ENCODE measurements at regions not wholly inside any gene's neighbourhood (a gene's known extent, or its start where the extent isn't known, plus 50 kb on each side); places are given as distances from the start of the nearest gene placed in this dataset.

DNA sequence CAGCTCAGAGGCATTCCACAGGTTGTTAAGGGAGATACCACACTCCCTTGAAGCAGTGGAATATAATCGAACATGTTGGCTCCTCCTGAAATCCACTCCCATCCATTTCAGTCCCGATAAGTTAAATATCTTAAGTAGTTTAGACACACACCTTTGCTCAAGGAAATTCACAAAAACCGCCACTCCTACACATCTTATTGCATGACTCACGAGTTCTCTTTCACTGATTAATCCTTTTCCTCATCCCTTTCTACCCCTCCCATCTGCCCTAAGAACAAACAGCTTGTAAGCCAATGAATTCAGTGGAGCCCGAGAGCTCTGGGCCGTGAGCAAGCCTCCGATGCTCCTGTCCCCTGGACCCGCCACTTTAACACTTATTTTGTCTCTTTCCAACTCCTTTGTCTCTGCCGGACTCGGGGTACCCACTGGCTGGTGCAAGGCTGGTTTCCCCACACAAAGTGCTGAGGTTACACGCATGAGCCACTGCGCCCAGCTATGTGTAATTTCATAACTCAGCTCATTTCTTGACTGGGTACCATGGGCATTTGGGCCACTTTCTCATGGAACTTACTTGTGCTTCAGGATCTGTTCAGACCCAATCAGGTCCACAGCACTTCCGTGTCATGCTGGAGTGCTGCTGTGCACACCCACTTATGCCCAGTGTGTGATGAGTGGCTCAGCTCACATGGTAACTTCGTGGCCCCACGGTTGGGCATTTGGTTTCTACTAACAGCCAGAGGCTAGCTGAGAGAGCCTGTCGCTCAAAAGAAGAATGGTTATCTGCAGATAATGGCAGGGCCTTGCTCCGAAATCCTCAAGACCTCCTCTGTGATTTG, 171.8 kb upstream of the ALG10B start:
- Histone ChIP-seq H3K4me3 (ENCODE audit: low read length in 2 of 2) (no peak overlapping the region), H3K4me1 (ENCODE audit: control insufficient read depth in 1 of 2, insufficient read depth in 2 of 2, low read length in 2 of 2) (no peaks in the 10 kb centered on the region), H3K9me3 (ENCODE audit: control insufficient read depth, low read length) (no peaks in the 10 kb centered on the region), H3K36me3 (ENCODE audit: control insufficient read depth in 1 of 2, insufficient read depth in 2 of 2, low read length in 1 of 2) (no peaks in the 10 kb centered on the region), H3K27ac (ENCODE audit: low read depth in 1 of 2, low read length in 2 of 2) (no peak overlapping the region), H3K27me3 (ENCODE audit: control insufficient read depth in 1 of 2, insufficient read depth in 2 of 2, low read length in 1 of 2) (no peaks in the 10 kb centered on the region)
- intact Hi-C loops (cut with DNase I) = no loop called here
- DNase-seq = no peak
- no peak for ATAC-seq (ENCODE audit: low FRiP score)
- 75 to 78% methylated on average over 17 of the region's 17 CpGs for WGBS, 2 donors

DNA sequence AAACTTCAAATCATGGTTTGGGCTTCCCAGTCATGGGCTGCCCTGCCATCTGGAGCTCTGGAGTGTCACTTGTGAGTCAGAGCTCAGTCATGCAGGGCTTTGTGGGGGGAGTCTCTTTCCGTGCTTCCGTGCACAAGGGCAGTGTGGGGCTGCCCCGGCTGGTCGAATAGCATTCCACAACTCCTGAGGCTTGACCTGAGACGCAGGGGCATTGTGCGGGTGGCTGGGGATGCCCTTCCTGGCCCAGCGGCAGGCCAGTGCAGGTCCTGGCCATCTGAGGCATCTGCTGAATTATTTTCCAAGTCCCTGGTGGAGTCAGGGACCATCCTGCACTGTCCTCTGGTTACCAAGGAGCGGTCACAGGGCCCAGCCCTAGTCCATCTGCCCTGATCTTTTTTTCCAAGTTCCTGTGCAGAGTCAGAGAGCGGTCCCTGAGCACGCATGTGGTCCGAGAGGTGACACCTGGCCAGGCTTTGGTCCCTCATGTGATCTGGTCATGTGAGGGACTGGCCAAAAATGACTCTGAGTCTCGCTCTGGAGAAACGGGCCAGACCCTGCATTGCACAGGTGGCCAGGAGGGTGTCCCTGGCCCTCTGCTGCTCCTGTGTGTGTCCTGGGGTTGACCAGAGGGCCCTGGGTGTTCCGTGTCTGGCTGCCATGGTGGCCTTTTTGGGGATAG, 167.0 kb upstream of the ALG10B start:
- no peak for DNase-seq
- Histone ChIP-seq H3K36me3 (ENCODE audit: control insufficient read depth in 1 of 2, insufficient read depth in 2 of 2, low read length in 1 of 2) (no peaks in the 10 kb centered on the region), H3K9me3 (ENCODE audit: control insufficient read depth, low read length) (no peaks in the 10 kb centered on the region), H3K27ac (ENCODE audit: low read depth in 1 of 2, low read length in 2 of 2) (no peak overlapping the region), H3K4me3 (ENCODE audit: low read length in 2 of 2) (no peak overlapping the region), H3K27me3 (ENCODE audit: control insufficient read depth in 1 of 2, insufficient read depth in 2 of 2, low read length in 1 of 2) (no peaks in the 10 kb centered on the region), H3K4me1 (ENCODE audit: control insufficient read depth in 1 of 2, insufficient read depth in 2 of 2, low read length in 2 of 2) (no peaks in the 10 kb centered on the region)
- no peak for ATAC-seq (ENCODE audit: low FRiP score)
- intact Hi-C loops (cut with DNase I) = no loop called here
- WGBS, 2 donors = 85 to 89% methylated on average over 14 of the region's 14 CpGs

DNA sequence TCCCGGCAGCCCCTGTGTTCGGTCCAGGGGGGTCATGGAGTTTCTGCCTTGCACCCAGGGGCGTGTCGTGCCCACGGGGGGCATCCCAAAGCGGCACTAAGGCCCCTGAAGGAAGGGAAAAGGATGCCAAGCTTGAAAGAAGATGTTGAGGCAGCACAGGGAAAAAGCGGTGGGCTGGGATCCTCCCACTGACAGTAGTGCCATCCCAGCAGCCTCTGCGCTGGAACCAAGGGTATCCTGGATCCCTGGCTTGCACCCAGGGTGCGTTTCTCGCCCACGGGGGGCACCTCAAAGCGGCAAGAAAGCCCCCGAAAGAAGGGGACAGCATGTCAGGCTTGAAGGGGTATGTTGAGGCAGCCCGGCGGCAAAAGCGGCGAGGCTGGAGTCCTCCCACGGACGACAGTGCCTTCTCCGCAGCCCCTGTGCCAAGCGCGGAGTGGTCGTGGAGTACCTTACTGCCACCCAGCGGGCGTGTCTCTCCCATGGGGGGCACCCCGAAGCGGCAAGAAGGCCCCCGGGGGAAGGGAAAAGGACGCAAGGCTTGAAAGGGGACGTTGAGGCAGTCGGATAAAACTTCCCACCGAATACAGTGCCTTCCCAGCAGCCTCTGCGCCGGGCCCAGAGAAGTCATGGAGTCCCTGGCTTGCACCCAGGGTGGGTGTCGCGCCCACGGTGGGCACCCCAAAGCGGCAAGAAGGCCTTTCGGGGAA, 164.4 kb upstream of the ALG10B start:
- no peaks in the 10 kb centered on the region for H3K9me3 ChIP-seq (ENCODE audit: control insufficient read depth, low read length)
- intact Hi-C loops (cut with DNase I) = no loop called here
- 83 to 84% methylated on average over 38 to 39 of the region's 39 CpGs for WGBS, 2 donors
- no peaks in the 10 kb centered on the region for H3K27me3 ChIP-seq (ENCODE audit: control insufficient read depth in 1 of 2, insufficient read depth in 2 of 2, low read length in 1 of 2)
- H3K27ac ChIP-seq (ENCODE audit: low read depth in 1 of 2, low read length in 2 of 2) = no peak overlapping the region
- no peaks in the 10 kb centered on the region for H3K36me3 ChIP-seq (ENCODE audit: control insufficient read depth in 1 of 2, insufficient read depth in 2 of 2, low read length in 1 of 2)
- no peak for DNase-seq
- H3K4me1 ChIP-seq (ENCODE audit: control insufficient read depth in 1 of 2, insufficient read depth in 2 of 2, low read length in 2 of 2) = no peaks in the 10 kb centered on the region
- no peak overlapping the region for H3K4me3 ChIP-seq (ENCODE audit: low read length in 2 of 2)
- no peak for ATAC-seq (ENCODE audit: low FRiP score)

GRCh38 chr12:38152816-38153736, 163.5 kb upstream of the ALG10B start:
- DNase-seq (peak in 1 of 2 donors; percentile 74), ATAC-seq (ENCODE audit: low FRiP score) (no peak)
- Histone ChIP-seq H3K27ac (ENCODE audit: low read depth in 1 of 2, low read length in 2 of 2) (no peak overlapping the region), H3K36me3 (ENCODE audit: control insufficient read depth in 1 of 2, insufficient read depth in 2 of 2, low read length in 1 of 2) (no peaks in the 10 kb centered on the region), H3K4me3 (ENCODE audit: low read length in 2 of 2) (no peak overlapping the region), H3K9me3 (ENCODE audit: control insufficient read depth, low read length) (no peaks in the 10 kb centered on the region), H3K4me1 (ENCODE audit: control insufficient read depth in 1 of 2, insufficient read depth in 2 of 2, low read length in 2 of 2) (no peaks in the 10 kb centered on the region), H3K27me3 (ENCODE audit: control insufficient read depth in 1 of 2, insufficient read depth in 2 of 2, low read length in 1 of 2) (no peaks in the 10 kb centered on the region)
- intact Hi-C loops (cut with DNase I) = no loop called here
- WGBS, 2 donors = 84 to 86% methylated on average over 53 of the region's 53 CpGs

- ATAC-seq (ENCODE audit: low FRiP score) (no peak), DNase-seq (no peak)
- intact Hi-C loops (cut with DNase I) = no loop called here
- Histone ChIP-seq H3K9me3 (ENCODE audit: control insufficient read depth, low read length) (no peaks in the 10 kb centered on the region), H3K36me3 (ENCODE audit: control insufficient read depth in 1 of 2, insufficient read depth in 2 of 2, low read length in 1 of 2) (no peaks in the 10 kb centered on the region), H3K4me3 (ENCODE audit: low read length in 2 of 2) (no peak overlapping the region), H3K4me1 (ENCODE audit: control insufficient read depth in 1 of 2, insufficient read depth in 2 of 2, low read length in 2 of 2) (no peaks in the 10 kb centered on the region), H3K27ac (ENCODE audit: low read depth in 1 of 2, low read length in 2 of 2) (no peak overlapping the region), H3K27me3 (ENCODE audit: control insufficient read depth in 1 of 2, insufficient read depth in 2 of 2, low read length in 1 of 2) (no peaks in the 10 kb centered on the region)
- WGBS, 2 donors = 81 to 86% methylated on average over 19 of the region's 19 CpGs
Observed at GRCh38 chr12:38153737-38154061, 162.9 kb upstream of the ALG10B start.

- ATAC-seq (ENCODE audit: low FRiP score) = no peak
- H3K4me3 ChIP-seq (ENCODE audit: low read length in 2 of 2) = no peak overlapping the region
- no peak overlapping the region for H3K27ac ChIP-seq (ENCODE audit: low read depth in 1 of 2, low read length in 2 of 2)
- no peaks in the 10 kb centered on the region for H3K9me3 ChIP-seq (ENCODE audit: control insufficient read depth, low read length)
- intact Hi-C loops (cut with DNase I) = no loop called here
- no peaks in the 10 kb centered on the region for H3K27me3 ChIP-seq (ENCODE audit: control insufficient read depth in 1 of 2, insufficient read depth in 2 of 2, low read length in 1 of 2)
- DNase-seq = no peak
- no peaks in the 10 kb centered on the region for H3K4me1 ChIP-seq (ENCODE audit: control insufficient read depth in 1 of 2, insufficient read depth in 2 of 2, low read length in 2 of 2)
- H3K36me3 ChIP-seq (ENCODE audit: control insufficient read depth in 1 of 2, insufficient read depth in 2 of 2, low read length in 1 of 2) = no peaks in the 10 kb centered on the region
- 85 to 87% methylated on average over 39 of the region's 39 CpGs for WGBS, 2 donors
Observed at GRCh38 chr12:38154096-38155019, 162.2 kb upstream of the ALG10B start.

DNA sequence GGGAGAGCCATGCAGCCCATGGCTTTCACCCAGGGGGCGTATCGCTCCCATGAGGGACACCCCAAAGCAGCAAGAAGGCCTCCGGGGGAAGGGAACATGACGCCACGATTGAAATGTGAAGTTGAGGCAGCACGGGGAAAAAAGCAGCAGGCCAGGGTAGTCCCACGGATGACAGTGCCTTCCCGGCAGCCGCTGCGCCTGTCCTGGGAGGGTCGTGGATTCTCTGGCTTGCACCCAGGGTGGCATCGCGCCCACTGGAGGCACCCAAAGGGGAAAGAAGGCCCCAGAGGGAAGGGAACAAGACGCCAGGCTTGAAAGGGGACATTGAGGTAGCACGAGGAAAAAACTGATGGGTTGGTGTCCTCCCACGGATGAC, 161.6 kb upstream of the ALG10B start:
- Histone ChIP-seq H3K27me3 (ENCODE audit: control insufficient read depth in 1 of 2, insufficient read depth in 2 of 2, low read length in 1 of 2) (no peaks in the 10 kb centered on the region), H3K4me3 (ENCODE audit: low read length in 2 of 2) (no peak overlapping the region), H3K27ac (ENCODE audit: low read depth in 1 of 2, low read length in 2 of 2) (no peak overlapping the region), H3K4me1 (ENCODE audit: control insufficient read depth in 1 of 2, insufficient read depth in 2 of 2, low read length in 2 of 2) (no peaks in the 10 kb centered on the region), H3K9me3 (ENCODE audit: control insufficient read depth, low read length) (no peaks in the 10 kb centered on the region), H3K36me3 (ENCODE audit: control insufficient read depth in 1 of 2, insufficient read depth in 2 of 2, low read length in 1 of 2) (no peaks in the 10 kb centered on the region)
- ATAC-seq (ENCODE audit: low FRiP score) = no peak
- DNase-seq = no peak
- intact Hi-C loops (cut with DNase I) = no loop called here
- 85 to 93% methylated on average over 16 of the region's 16 CpGs for WGBS, 2 donors

Measured in aorta (tissue), 5 donors.